OCI-LY1 (cell line): ENCODE measurements at regions not wholly inside any gene's neighbourhood (a gene's known extent, or its start where the extent isn't known, plus 50 kb on each side); places are given as distances from the start of the nearest gene placed in this dataset.

Experiments used
- CTCF ChIP-seq: fragments of 200-600 bp; sonication (generic), shearing (Covaris generic); IDR thresholded peaks from 2 replicates; pipeline ENCODE4 v1.5.1; 2017; ENCODE audit warnings: mild to moderate bottlenecking, antibody characterized with exemption, low read length, moderate library complexity, mixed read lengths
- EZH2 ChIP-seq: fragments of 200-600 bp; sonication (generic), shearing (Covaris generic); IDR thresholded peaks from 2 replicates; pipeline ENCODE4 v1.8.0; 2017; ENCODE audit warnings: borderline replicate concordance, mixed run types, mild to moderate bottlenecking, antibody characterized with exemption, low read length, moderate library complexity, mixed read lengths

- TF ChIP-seq CTCF (no peak), EZH2 (no peak)
Measured at GRCh38 chr9:21684231-21684630, 118.2 kb upstream of the MTAP start.
